Stimulated activated CD8-positive, alpha-beta memory T cell treated with anti-CD3 and anti-CD28 coated beads, Interleukin-4, amount 100 ng/mL, for 1 hour (primary cell): ENCODE measurements at regions not wholly inside any gene's neighbourhood (a gene's known extent, or its start where the extent isn't known, plus 50 kb on each side); places are given as distances from the start of the nearest gene placed in this dataset.
"Not testable (repeated sequence)": the region's sequence is repeated elsewhere in the genome, so short reads cannot be mapped to it uniquely, and the experiment has no call there.

Source experiments
- DNase-seq, 2 donors: peaks; one replicate each; pipeline ENCODE4 v3.0.0-alpha.2; 2020; ENCODE audit warnings: low read depth in 2 of 2, low spot score in 1 of 2

DNA sequence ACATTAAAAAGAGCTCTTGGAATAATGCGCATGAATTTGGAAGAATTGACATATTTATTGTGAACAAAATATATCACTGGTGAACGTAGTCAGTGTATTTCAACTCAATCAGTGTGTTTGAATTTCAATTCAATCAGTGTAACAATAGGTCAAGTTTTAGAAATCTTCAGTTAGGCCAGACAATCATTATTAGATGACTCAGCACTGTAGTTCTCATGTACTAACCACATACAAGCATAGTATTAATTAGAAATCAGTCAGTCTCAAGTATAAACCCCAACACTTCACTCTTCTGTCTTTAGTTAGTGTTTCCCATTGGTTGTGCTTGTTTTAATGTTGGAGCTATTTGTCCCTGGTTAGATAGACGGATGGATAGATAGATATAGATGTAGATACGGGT lies 1247.9 kb downstream of the NXPH1 start:
- DNase-seq: no peak

DNA sequence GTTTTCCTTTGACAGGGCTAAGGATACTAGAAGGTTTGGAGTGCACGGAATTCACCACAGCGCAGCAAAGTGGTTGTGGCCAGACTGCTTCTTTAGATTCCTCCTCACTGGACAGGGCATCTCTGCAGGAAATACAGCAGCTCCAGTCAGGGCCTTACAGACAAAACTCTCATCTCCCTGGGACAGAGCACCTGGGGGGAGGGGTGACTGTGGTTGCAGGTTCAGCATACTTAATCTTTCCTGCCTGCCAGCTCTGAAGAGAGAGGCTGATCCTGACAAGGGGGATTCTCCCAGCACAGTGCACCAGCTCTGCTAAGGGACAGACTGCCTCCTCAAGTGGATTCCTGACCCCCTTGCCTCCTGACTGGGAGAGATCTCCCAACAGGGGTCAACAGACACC lies 1257.9 kb downstream of the NXPH1 start:
- no peak for DNase-seq

DNA sequence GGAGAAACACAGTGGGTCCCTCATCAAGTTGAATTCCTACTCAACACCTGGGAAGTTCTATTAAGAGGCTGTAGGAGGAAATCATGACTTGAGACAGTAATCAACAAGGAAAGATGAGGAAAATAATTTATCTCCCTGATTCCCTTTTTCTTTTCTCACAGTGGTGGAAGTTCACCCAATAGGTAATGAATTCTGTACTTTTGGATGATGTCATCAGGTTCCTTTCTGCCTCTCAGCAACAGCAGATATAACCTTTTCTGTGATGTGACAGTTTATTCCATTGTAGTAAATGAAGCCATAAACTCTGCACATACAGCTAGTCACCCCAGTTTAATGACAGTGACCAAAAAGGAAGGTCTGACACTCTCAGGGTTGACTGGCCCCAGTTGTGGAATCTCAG lies 1265.0 kb downstream of the NXPH1 start:
- no peak for DNase-seq

DNA sequence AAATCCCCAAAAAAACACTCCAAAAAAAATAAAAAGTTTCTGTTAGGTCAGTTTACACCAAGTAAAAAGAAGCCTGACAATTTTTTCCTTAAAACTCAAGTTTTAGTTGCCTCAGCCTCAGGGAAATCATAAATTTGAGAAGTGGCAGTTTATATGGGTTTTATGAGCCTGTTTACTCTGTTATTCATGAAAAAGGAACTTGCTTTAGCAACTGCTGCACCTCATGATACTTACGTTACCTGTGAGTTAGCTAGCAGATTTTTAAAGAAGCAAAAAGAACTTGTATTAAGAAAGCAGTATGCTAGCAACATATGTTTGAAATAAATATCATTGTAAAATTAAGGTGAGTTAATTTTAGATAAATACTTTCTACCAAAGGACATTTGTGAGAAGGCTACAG lies 1264.5 kb upstream of the PHF14 start:
- DNase-seq: no peak

DNA sequence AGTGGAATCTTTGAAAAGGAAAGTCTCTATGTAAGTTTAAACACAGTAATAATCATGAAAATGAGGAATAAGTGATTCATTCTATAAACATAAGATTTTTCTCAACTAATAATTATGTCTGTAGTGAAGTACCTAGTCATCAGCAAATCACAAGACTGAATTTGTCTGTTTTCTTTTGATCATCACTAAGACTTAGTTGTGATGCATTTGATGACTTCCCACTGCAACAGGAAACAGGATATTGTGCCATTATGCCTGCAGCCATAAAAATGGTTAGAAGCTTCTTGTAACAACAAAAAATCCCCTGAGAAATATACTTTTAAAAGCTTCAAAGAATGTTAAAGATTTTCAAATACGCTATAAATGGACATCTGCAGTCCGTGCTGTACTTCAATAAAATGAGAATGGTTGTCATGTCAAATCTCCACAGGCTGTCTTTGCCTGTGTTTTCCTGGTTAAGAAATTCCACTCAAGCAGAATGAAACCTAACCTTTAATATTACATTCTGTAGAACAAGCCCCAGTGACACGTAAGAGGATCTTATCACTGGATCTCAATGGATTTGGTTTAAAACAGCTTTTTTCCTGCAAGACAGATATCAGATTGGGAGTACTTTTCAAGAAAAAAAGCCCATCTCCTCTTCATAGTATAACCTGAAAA lies 1262.3 kb upstream of the PHF14 start:
- DNase-seq: no peak

DNA sequence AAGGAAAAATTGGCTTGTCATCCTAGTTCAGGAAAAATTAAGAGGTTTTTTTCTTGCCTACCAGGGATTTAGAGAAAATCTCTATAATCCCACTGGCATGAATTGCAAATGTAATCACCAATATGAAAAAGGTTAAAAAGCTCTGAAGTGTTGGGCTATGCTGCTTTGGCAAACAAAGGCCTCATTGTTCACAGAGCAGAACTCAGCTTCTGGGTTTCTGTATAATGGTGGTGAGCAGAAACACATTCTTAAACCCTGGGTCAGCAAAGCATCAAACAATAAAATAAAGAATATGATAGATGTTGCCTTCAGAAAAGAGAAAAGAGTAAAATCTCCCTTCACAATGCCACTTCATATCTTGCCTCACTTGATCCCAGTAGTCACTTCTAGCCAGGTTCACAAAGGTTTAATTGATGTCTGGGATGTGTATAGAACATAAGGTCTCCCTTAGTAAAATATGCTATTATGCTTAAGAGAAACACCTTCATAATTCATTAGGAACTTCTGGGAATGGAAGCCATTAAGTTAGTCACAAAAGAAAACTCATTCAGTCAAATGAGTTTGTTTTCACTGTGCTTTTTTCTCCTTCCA lies 1255.5 kb upstream of the PHF14 start:
- no peak for DNase-seq

DNA sequence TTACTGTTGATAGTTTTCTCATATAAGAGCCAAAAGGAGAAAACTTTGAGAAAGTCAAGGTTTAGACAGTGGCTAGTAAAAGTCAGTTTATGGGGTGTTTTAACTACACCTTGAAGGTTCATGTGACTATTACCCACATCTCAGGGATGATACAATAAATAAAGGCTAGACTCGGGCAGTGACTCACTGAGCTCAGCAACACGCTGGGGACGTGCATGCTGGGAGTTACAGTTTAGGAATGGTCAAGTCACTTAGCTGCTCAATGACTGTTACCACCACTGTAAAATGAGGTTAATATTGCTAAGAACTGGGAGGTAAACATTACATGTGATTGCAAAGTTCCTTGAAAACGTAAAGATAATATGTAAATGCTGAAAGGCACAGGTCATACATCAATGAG lies 1254.4 kb upstream of the PHF14 start:
- no peak for DNase-seq

DNA sequence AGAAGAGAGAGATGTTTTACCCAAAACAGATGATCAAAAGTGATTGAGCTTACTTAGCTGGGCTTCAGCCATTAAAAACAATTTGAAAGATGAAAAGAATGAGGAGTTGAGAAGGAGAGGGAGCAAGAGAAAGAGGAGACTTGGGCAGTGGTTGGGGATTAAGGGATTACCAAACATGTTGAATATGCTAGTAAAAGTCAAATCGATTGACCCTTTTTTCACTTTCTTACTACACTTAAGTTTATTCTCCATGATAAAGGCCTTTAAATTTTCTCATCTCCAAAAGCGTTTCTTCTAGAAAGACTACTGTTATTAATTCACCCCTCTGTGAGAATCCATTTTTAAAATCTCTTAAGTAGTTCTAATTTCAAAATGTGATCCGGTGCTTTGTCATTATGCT lies 1254.0 kb upstream of the PHF14 start:
- no peak for DNase-seq

DNA sequence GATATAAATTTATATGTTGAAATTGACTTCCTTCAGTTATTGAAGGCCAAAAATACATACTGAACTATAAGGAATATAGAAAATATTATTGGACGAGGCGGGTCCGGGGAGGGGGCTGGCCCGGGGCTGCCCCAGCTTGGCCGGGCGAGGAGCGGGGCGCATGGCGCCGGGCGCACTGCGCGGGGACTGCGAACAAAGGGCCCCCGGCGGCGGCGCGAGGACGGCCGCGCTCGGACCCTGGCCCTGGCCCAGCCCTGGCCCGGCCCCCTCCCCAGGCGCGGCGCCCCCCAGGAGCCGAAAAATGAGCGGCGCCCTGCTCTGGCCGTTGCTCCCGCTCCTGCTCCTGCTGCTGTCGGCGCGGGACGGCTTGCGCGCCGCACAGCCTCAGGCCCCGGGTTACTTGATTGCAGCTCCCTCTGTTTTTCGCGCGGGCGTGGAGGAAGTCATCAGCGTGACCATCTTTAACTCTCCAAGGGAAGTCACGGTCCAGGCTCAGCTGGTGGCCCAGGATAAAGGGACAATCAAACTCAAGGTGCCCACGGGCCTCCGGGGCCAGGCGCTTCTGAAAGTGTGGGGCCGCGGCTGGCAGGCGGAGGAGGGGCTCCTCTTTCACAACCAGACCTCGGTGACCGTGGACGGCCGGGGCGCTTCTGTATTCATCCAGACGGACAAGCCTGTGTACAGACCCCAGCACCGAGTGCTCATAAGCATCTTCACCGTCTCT lies 1247.6 kb upstream of the PHF14 start:
- not testable (repeated sequence) for DNase-seq

DNA sequence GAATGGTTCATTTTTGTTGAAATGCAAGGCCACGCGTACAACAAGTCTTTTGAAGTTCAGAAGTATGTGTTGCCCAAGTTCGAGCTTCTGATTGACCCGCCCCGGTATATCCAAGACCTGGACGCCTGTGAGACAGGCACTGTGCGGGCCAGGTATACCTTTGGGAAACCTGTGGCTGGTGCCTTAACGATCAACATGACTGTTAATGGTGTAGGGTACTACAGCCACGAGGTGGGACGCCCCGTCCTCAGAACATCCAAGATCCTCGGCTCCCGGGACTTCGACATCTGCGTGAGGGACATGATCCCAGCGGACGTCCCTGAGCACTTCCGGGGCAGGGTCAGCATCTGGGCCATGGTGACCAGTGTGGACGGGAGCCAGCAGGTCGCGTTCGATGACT lies 1246.9 kb upstream of the PHF14 start:
- DNase-seq: not testable (repeated sequence)

DNA sequence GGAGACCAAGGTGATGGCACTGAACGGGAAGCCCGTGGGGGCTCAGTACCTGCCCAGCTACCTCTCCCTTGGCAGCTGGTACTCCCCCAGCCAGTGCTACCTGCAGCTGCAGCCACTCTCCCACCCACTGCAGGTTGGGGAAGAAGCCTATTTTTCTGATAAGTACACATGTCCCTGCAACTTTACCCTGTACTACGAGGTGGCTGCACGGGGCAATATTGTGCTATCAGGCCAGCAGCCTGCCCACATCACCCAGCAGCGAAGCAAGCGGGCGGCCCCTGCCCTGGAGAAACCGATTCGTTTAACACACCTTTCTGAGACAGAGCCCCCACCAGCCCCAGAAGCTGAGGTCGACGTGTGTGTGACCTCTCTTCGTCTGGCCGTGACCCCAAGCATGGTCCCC lies 1246.2 kb upstream of the PHF14 start:
- DNase-seq: not testable (repeated sequence)

DNA sequence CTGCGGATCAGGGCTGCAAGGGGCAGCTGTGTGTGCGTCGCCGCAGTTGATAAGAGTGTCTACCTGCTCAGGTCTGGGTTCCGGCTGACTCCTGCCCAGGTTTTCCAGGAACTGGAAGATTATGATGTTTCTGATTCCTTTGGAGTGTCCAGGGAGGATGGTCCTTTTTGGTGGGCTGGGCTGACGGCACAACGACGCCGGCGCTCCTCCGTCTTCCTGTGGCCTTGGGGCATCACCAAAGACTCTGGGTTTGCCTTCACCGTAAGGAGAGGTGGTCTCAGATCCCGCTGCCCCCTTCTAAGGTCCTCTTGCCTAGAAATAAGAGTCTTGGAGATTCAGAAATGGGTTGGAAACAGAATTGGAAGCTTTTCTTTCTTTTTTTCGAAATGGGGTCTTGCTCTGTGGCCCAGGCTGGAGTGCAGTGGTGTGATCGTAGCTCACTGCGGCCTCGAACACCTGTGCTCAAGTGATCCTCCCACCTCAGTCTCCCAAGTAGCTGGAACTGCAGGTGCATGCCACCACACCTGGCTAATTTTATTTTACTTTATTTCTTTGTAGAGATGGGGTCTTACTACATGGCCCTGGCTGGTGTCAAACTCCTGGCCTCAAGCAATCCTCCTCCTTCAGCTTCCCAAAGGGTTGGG lies 1245.5 kb upstream of the PHF14 start:
- DNase-seq: not testable (repeated sequence)

DNA sequence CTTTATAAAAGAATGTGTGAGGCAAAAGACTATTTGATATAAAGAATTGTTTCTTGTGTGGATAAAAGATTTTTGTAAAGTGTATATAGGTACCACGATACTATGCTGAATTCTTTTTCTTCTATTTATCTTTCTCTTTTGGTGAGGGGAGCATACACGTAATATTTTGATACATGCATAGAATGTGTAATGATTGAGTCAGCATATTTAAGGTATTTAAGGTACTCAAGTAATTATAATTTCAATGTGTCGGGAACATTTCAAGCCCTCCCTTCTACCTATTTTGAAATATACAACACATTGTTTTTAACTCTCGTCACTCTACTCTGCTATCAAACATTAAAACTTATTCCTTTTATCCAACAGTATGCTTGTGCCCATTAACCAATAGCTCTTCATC lies 1221.6 kb upstream of the PHF14 start:
- no peak for DNase-seq

DNA sequence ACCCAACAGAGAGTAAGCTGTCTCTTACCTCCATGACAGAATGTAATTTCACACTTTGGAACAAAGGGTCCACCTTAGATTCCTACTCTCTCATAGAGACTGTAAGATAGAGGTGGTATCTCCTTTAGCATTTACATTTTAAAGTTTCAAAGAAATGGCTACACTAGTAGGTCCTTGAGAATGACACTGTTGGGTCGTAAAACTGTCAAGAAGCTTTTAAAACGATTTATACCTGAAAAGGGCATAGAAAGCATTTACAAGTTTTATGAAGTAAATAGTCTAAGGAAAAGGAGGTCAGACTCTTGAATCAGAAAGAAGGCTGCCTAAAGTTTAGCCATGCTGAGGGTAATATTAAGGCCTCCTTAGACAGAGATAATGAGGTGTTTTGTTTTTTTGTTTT lies 1212.4 kb upstream of the PHF14 start:
- no peak for DNase-seq

DNA sequence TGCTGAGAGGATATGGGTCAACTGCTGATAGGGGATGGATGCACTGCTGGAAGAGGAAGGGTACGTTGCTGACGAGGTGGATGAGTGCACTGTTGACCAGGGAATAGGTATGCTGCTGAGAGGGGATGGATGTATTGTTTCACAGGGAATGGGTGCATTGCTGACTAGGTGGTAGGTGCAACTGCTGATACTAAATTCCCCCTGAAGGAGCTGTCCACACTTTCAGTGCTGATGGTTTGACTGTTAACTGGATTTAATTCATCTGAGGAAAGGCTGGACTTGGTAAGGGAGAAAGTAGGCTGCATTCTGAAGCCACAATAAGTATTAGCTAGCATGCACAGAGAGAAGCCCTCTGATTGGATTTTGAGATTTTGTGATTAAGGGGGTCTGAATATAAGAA lies 1196.8 kb upstream of the PHF14 start:
- no peak for DNase-seq

DNA sequence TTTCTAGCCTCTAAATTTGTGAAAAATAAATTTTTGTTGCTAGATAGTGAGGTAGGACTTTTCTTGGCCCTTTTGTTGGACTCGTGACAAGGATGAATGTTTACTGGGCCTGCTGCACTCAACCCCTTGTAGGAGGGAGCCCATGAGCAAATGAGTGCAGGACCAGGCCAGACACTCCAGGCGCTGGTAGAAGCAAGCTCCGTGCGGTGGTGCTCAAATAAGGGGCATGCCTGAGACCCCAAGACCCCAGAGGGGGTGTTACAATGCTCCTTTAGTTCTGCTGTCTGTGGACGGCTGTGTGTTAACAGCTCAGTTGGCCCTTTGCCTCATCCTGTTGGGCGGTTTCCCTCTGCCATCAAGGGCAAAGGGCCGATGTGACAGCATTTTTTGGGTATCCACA lies 1195.3 kb upstream of the PHF14 start:
- DNase-seq: no peak

DNA sequence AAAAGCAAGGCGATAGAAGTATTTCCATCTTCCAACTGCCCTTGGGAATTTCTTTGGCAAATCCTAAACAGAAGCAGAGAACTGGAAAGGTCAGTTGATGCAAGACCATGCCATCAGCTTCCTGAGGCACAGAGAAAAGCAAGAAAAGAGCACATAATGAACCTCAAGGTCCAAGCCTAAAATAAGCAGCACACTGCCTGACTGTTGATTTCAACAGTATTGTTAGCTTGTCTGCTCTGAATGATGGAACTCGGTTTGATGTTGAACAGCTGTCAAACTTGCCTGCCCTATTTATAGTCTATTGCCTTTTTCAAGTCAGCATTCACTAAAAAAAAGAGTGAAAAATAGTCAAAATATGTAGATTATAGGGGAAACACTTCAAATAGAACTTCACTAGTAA lies 1192.0 kb upstream of the PHF14 start:
- no peak for DNase-seq

DNA sequence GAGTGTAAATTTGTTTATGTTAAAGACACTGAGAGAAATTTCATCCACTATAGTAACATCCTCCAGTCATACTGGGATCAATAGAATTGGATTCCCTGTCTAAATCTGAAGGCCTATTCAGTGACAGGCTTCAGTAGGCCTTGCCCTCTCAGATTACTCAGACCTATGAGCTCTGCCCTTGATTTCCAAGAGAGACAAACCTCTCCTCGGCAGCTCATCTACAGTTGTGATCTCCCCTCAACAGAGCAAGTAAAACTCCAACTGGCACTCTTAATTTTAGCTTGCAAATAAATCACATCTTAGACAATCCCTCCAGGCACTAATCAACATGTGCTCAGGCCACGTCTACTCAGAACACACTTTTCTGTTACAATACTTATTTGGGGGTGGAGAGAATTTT lies 1191.4 kb upstream of the PHF14 start:
- no peak for DNase-seq

DNA sequence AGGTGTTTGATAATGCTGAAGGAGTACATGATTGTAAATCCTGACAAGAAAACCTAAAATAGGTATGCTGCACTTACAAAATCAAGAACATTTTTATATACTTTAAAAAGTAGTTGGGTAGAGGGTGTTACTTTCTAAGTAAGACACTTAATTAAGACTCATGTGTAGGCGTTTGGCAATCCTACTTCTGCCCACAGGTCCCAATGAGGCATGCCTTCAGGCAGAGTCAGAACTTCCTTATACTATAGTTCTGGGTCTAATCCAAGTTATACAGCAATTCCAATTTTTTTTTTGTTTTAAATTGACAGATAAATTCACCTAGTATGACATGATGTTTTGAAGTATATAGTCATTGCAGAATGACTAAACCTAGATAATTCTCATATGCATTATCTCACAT lies 1188.5 kb upstream of the PHF14 start:
- DNase-seq: no peak

DNA sequence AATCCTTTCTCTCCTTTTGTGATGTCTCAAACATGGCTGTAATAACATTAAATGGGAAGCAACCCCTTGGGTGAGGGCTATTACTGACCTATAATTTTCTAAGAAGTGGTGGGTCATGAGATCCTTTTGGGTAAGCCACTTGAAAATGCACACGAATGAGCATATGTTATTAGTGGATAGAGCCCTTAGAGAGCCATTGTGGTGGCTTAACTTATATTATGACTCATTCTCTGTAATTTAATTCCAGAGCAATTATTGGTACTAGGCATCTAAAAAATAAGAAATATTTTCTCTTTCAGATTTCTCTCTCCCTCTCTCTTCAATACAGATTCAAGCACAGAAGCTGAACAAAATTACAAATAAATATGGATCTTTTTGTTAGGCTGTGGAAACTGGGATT lies 1177.4 kb upstream of the PHF14 start:
- DNase-seq: no peak

DNA sequence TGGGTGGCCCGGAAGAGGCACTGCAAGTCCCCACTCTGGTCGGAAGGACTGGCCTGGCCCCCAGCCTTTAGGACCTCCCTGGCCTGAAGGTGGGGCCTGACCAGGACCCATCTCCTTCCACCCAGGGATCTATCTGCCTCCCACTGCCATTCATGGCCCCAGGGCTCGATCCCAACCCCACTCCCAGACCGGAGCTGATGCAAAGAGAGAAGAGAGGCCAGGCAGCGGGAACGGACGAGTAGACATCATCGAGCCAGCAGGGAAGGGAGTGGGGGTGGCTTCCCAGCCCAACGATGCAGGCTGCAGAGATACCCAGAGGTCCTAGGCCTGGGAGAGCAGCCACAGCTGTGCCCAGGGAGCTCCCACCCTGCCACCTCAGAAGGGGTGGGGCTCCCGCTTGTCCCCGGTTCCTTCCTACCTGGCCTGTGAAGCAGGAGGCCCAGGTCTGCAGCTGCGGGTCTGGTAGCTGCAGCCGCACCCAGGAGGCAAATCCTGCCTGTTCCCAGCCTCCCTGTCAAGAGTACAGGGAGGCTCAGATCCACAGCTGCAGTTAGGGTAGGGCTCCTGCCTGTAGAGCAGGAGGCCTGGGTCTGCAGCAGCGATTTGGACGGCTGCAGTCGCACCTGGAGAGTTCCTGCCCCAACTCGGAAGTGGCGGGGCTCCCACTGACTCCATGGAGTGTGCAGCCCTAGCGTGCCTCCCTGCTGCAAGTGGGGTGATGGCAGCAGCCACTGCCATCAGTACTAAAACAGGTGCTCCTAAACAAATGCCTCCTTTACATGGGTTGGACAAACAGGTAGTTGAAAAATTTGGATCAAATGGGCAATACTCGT lies 1151.0 kb upstream of the PHF14 start:
- DNase-seq: no peak
